Tibial nerve (tissue), 4 donors: ENCODE measurements at regions not wholly inside any gene's neighbourhood (a gene's known extent, or its start where the extent isn't known, plus 50 kb on each side); places are given as distances from the start of the nearest gene placed in this dataset. TPM values are rescaled to one million over a fixed set of nuclear protein-coding genes. Genes with fewer than 3 reads are reported as not detected.
"Not testable (repeated sequence)": the region's sequence is repeated elsewhere in the genome, so short reads cannot be mapped to it uniquely, and the experiment has no call there.

ENCODE experiments used
- DNase-seq, 2 donors: peaks; one replicate each; pipeline ENCODE4 v3.0.0-alpha.2; 2019; ENCODE audit warnings: low spot score in 2 of 2
- H3K27ac ChIP-seq, 4 donors: fragments of 200-600 bp; sonication (generic) in 3 of 4; one replicate each; pipeline ENCODE4 v1.5.1; 2017 to 2019; ENCODE audit warnings: mild to moderate bottlenecking in 1 of 4
- H3K27me3 ChIP-seq, 2 donors: fragments of 200-600 bp; sonication (generic) in 1 of 2; one replicate each; pipeline versions ENCODE4 v1.5.1 to v1.6.0; 2017 to 2019
- H3K36me3 ChIP-seq, 3 donors: fragments of 200-600 bp; sonication (generic); one replicate each; pipeline ENCODE4 v1.5.1; 2018 to 2019
- H3K4me1 ChIP-seq, 4 donors: fragments of 200-600 bp; sonication (generic) in 3 of 4; one replicate each; pipeline ENCODE4 v1.5.1; 2017 to 2019
- H3K4me3 ChIP-seq, 4 donors: fragments of 200-600 bp; sonication (generic) in 3 of 4; one replicate each; pipeline ENCODE4 v1.5.1; 2017 to 2019; ENCODE audit warnings: mild to moderate bottlenecking in 1 of 4, moderate library complexity in 1 of 4
- H3K9me3 ChIP-seq, 4 donors: fragments of 200-600 bp; sonication (generic) in 3 of 4; one replicate each; pipeline ENCODE4 v1.5.1; 2017 to 2019
- CTCF ChIP-seq, 5 experiments: fragments of 200-600 bp in 3 of 5; fragments of 450-650 bp in 2 of 5; sonication (generic) in 3 of 5; IDR thresholded peaks; one replicate each; pipeline ENCODE4 v1.5.1; 2016 to 2019; ENCODE audit warnings: antibody characterized with exemption in 5 of 5, mild to moderate bottlenecking in 3 of 5, moderate library complexity in 2 of 5
- EP300 ChIP-seq, 2 donors: sonication (generic); formaldehyde crosslinking; IDR thresholded peaks; one replicate each; pipeline ENCODE4 v1.6.1; 2017; ENCODE audit warnings: antibody characterized with exemption in 2 of 2, mild to moderate bottlenecking in 1 of 2
- POLR2A ChIP-seq, 2 donors: fragments of 450-650 bp; IDR thresholded peaks; one replicate each; pipeline ENCODE4 v1.6.1; 2017; ENCODE audit warnings: antibody characterized with exemption in 2 of 2, mild to moderate bottlenecking in 2 of 2, moderate library complexity in 2 of 2
- WGBS, 2 donors: methylation state at CpG; one replicate each; pipeline ENCODE4 v1.1.5; 2018; 5-methylcytosine and 5-hydroxymethylcytosine counted together
- small RNA-seq: library from RNA; depleted of rRNA; stranded (forward); fragments of <200 nt; gene quantifications from one replicate; pipeline ENCODE3, GENCODE V24; 2016

- Histone ChIP-seq H3K36me3 (no peaks in the 10 kb centered on the region), H3K4me1 (no peaks in the 10 kb centered on the region), H3K27me3 (no peaks in the 10 kb centered on the region), H3K9me3 (peaks cover 0 to 6% (median 0%) of the 10 kb centered on the region in 4 donors), H3K4me3 (no peak overlapping the region), H3K27ac (no peak overlapping the region)
- TF ChIP-seq CTCF (IDR thresholded peaks at IDR 0.05) (no peak), POLR2A (IDR thresholded peaks at IDR 0.05) (no peak), EP300 (IDR thresholded peaks at IDR 0.05) (no peak)
- DNase-seq: no peak
- 98 to 100% methylated on average over 1 of the region's 1 CpG for WGBS, 2 donors
Observed at GRCh38 chr3:105293441-105293840, 73.3 kb upstream of the ALCAM start.

- not testable (repeated sequence) for H3K27ac ChIP-seq, H3K27me3 ChIP-seq, H3K36me3 ChIP-seq, H3K4me3 ChIP-seq, DNase-seq, H3K9me3 ChIP-seq, H3K4me1 ChIP-seq
- WGBS, 2 donors: 86 to 95% methylated on average over 28 of the region's 28 CpGs
Observed at GRCh38 chr3:105296182-105296822, 70.4 kb upstream of the ALCAM start.

GRCh38 chr3:105304487-105304886 lies 62.2 kb upstream of the ALCAM start:
- no peak overlapping the region for H3K4me3 ChIP-seq
- H3K4me1 ChIP-seq: no peaks in the 10 kb centered on the region
- no peaks in the 10 kb centered on the region for H3K36me3 ChIP-seq
- no peak for TF ChIP-seq EP300 (IDR thresholded peaks at IDR 0.05)
- TF ChIP-seq POLR2A (IDR thresholded peaks at IDR 0.05): no peak
- no peak for TF ChIP-seq CTCF (IDR thresholded peaks at IDR 0.05)
- H3K27me3 ChIP-seq: no peaks in the 10 kb centered on the region
- WGBS, 2 donors: 85 to 86% methylated on average over 1 of the region's 1 CpG
- no peak for DNase-seq
- peaks cover 0 to 25% (median 6%) of the 10 kb centered on the region in 4 donors for H3K9me3 ChIP-seq
- H3K27ac ChIP-seq: no peak overlapping the region

GRCh38 chr3:105315144-105315543 lies 51.6 kb upstream of the ALCAM start:
- Histone ChIP-seq H3K4me3 (no peak overlapping the region), H3K9me3 (peaks cover 0 to 6% (median 0%) of the 10 kb centered on the region in 4 donors), H3K4me1 (no peaks in the 10 kb centered on the region), H3K27me3 (no peaks in the 10 kb centered on the region), H3K36me3 (no peaks in the 10 kb centered on the region), H3K27ac (no peak overlapping the region)
- no peak for DNase-seq
- 32 to 35% methylated on average over 1 of the region's 1 CpG for WGBS, 2 donors
- no peak for TF ChIP-seq POLR2A (IDR thresholded peaks at IDR 0.05)
- no peak for TF ChIP-seq CTCF (IDR thresholded peaks at IDR 0.05)
- TF ChIP-seq EP300 (IDR thresholded peaks at IDR 0.05): no peak

GRCh38 chr3:105315815-105316214 lies 50.9 kb upstream of the ALCAM start:
- H3K4me1 ChIP-seq: no peaks in the 10 kb centered on the region
- no peak overlapping the region for H3K4me3 ChIP-seq
- H3K27me3 ChIP-seq: no peaks in the 10 kb centered on the region
- TF ChIP-seq EP300 (IDR thresholded peaks at IDR 0.05) (no peak), CTCF (IDR thresholded peaks at IDR 0.05) (no peak)
- H3K36me3 ChIP-seq: no peaks in the 10 kb centered on the region
- H3K9me3 ChIP-seq: peaks cover 0 to 4% (median 0%) of the 10 kb centered on the region in 4 donors
- DNase-seq: no peak
- 63 to 76% methylated on average over 3 of the region's 3 CpGs for whole genome bisulfite sequencing, 2 donors
- no peak overlapping the region for H3K27ac ChIP-seq

GRCh38 chr3:105316331-105316730 lies 50.4 kb upstream of the ALCAM start:
- H3K9me3 ChIP-seq: no peaks in the 10 kb centered on the region
- H3K4me1 ChIP-seq: no peaks in the 10 kb centered on the region
- TF ChIP-seq EP300 (IDR thresholded peaks at IDR 0.05) (peak in 1 of 2 donors; percentile 53), POLR2A (IDR thresholded peaks at IDR 0.05) (no peak)
- no peak overlapping the region for H3K4me3 ChIP-seq
- no peak for DNase-seq
- no peaks in the 10 kb centered on the region for H3K27me3 ChIP-seq
- 70 to 84% methylated on average over 2 of the region's 2 CpGs for WGBS, 2 donors
- H3K36me3 ChIP-seq: no peaks in the 10 kb centered on the region
- no peak overlapping the region for H3K27ac ChIP-seq

Small RNA genes in the stretch of these regions (small RNA-seq; reads per million reads assigned to genes)
- gene MIR548AB: not detected
- gene NDUFA4P2: not detected
- gene RNU1-43P: not detected
- not detected for gene RNU6-461P
- not detected for gene TUBBP11
